Natural killer cell (primary cell): ENCODE measurements at regions not wholly inside any gene's neighbourhood (a gene's known extent, or its start where the extent isn't known, plus 50 kb on each side); places are given as distances from the start of the nearest gene placed in this dataset.

Experiments
- ATAC-seq, 3 donors: fragments of 150-1000 bp in 2 of 3; fragments of 200-7000 bp in 1 of 3; cut with Tn5 transposase; 1 replicate in 1 of 3; 2 replicates in 2 of 3; pipeline ENCODE4 v1.10.0; 2021; ENCODE audit warnings: mild to moderate bottlenecking in 2 of 3, moderate library complexity in 2 of 3
- DNase-seq, 2 donors: peaks; one replicate each; pipeline versions ENCODE4 v3.0.0 to v3.0.0-alpha.2; 2013 to 2021; ENCODE audit warnings: mixed read lengths in 1 of 2
- H3K27ac ChIP-seq: one replicate; pipeline ENCODE4 v1.5.1; 2013; ENCODE audit warnings: mild to moderate bottlenecking, low read length
- H3K27me3 ChIP-seq: one replicate; pipeline ENCODE4 v1.6.1; 2013; ENCODE audit warnings: low read length; ENCODE audit not compliant: control insufficient read depth, insufficient read depth
- H3K36me3 ChIP-seq: one replicate; pipeline ENCODE4 v1.6.1; 2013; ENCODE audit warnings: low read length; ENCODE audit not compliant: control insufficient read depth, insufficient read depth
- H3K4me1 ChIP-seq: one replicate; pipeline ENCODE4 v1.6.1; 2013; ENCODE audit warnings: low read length; ENCODE audit not compliant: control insufficient read depth, insufficient read depth
- H3K4me3 ChIP-seq: one replicate; pipeline ENCODE4 v1.5.1; 2013; ENCODE audit warnings: low read length
- H3K9me3 ChIP-seq: one replicate; pipeline ENCODE4 v1.6.1; 2013; ENCODE audit warnings: low read length; ENCODE audit not compliant: control insufficient read depth, insufficient read depth
- H3K27ac Mint-ChIP-seq, 2 donors: one replicate each; pipeline ENCODE4 v1.8.0; 2022; ENCODE audit warnings: mild to moderate bottlenecking in 2 of 2, mixed read lengths in 2 of 2, moderate library complexity in 1 of 2
- H3K27me3 Mint-ChIP-seq, 2 donors: one replicate each; pipeline ENCODE4 v1.8.0; 2022; ENCODE audit warnings: low read depth in 2 of 2, mixed read lengths in 2 of 2
- H3K36me3 Mint-ChIP-seq: one replicate; pipeline ENCODE4 v1.8.0; 2022; ENCODE audit warnings: mixed read lengths
- H3K4me1 Mint-ChIP-seq, 2 donors: one replicate each; pipeline ENCODE4 v1.8.0; 2022; ENCODE audit warnings: mixed read lengths in 2 of 2
- H3K4me3 Mint-ChIP-seq: one replicate; pipeline ENCODE4 v1.8.0; 2022; ENCODE audit warnings: mild to moderate bottlenecking, moderate library complexity, mixed read lengths
- H3K9me3 Mint-ChIP-seq, 2 donors: one replicate each; pipeline ENCODE4 v1.8.0; 2022; ENCODE audit warnings: mixed read lengths in 2 of 2
- WGBS: methylation state at CpG from one replicate; pipeline ENCODE4 v1.1.7; 2013; ENCODE audit warnings: missing lambda C conversion rate; ENCODE audit not compliant: insufficient coverage; 5-methylcytosine and 5-hydroxymethylcytosine counted together
- intact Hi-C: fragments of 100-400 bp; cut with micrococcal nuclease; formaldehyde crosslinking; loops from one replicate; pipeline ENCODE4 v1.14.2; 2022
- TF ChIP-seq, protein P1 (sequence below): fragments of 200-600 bp; IDR thresholded peaks from one replicate; pipeline ENCODE4 v1.8.0; 2022; ENCODE audit warnings: antibody characterized with exemption

DNA sequence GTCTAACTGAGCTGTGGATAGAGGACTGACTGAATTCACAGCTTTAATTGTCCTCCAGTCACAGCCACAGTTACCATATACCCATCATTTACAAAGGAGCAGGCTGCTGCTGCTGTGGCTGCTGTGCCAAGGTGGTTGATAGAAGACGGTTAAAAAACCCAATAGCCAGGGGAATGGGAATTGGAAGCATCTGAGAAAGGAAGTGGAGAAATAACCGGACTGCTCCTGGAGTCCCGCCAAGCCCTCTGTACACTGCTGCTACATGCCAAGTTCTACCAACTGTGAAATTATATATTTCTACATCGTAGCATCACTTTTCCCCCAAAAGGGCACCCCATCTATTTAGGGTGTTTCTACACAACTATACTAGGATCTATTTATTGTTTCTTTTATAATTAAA lies 279.7 kb upstream of the ARX start:
- H3K4me3 ChIP-seq = no peak overlapping the region
- Mint-ChIP-seq H3K27me3 (no peaks in the 10 kb centered on the region), H3K36me3 (no peaks in the 10 kb centered on the region), H3K4me1 (no peaks in the 10 kb centered on the region), H3K4me3 (no peak overlapping the region), H3K27ac (no peak overlapping the region), H3K9me3 (no peaks in the 10 kb centered on the region)
- TF ChIP-seq, protein P1, sequence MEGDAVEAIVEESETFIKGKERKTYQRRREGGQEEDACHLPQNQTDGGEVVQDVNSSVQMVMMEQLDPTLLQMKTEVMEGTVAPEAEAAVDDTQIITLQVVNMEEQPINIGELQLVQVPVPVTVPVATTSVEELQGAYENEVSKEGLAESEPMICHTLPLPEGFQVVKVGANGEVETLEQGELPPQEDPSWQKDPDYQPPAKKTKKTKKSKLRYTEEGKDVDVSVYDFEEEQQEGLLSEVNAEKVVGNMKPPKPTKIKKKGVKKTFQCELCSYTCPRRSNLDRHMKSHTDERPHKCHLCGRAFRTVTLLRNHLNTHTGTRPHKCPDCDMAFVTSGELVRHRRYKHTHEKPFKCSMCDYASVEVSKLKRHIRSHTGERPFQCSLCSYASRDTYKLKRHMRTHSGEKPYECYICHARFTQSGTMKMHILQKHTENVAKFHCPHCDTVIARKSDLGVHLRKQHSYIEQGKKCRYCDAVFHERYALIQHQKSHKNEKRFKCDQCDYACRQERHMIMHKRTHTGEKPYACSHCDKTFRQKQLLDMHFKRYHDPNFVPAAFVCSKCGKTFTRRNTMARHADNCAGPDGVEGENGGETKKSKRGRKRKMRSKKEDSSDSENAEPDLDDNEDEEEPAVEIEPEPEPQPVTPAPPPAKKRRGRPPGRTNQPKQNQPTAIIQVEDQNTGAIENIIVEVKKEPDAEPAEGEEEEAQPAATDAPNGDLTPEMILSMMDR = no peak
- ATAC-seq (no peak), DNase-seq (no peak)
- intact Hi-C loops = no loop called here
- no peaks in the 10 kb centered on the region for H3K9me3 ChIP-seq
- H3K36me3 ChIP-seq = no peaks in the 10 kb centered on the region
- H3K27ac ChIP-seq = no peak overlapping the region
- H3K4me1 ChIP-seq = no peaks in the 10 kb centered on the region
- no peaks in the 10 kb centered on the region for H3K27me3 ChIP-seq
- 93% methylated on average over 2 of the region's 4 CpGs for whole genome bisulfite sequencing

- Histone ChIP-seq H3K27ac (no peak overlapping the region), H3K27me3 (no peaks in the 10 kb centered on the region), H3K4me1 (no peaks in the 10 kb centered on the region), H3K4me3 (no peak overlapping the region), H3K36me3 (no peaks in the 10 kb centered on the region), H3K9me3 (no peaks in the 10 kb centered on the region)
- Mint-ChIP-seq H3K4me1 (no peaks in the 10 kb centered on the region), H3K27ac (no peak overlapping the region), H3K27me3 (no peaks in the 10 kb centered on the region), H3K36me3 (no peaks in the 10 kb centered on the region), H3K4me3 (no peak overlapping the region), H3K9me3 (no peaks in the 10 kb centered on the region)
- TF ChIP-seq, protein P1 = no peak
- ATAC-seq = no peak
- WGBS = no CpG with 5 or more reads among the region's 1 CpG
- intact Hi-C loops = no loop called here
- DNase-seq = no peak
Measured at GRCh38 chrX:25290132-25290531, 274.4 kb upstream of the ARX start.

DNA sequence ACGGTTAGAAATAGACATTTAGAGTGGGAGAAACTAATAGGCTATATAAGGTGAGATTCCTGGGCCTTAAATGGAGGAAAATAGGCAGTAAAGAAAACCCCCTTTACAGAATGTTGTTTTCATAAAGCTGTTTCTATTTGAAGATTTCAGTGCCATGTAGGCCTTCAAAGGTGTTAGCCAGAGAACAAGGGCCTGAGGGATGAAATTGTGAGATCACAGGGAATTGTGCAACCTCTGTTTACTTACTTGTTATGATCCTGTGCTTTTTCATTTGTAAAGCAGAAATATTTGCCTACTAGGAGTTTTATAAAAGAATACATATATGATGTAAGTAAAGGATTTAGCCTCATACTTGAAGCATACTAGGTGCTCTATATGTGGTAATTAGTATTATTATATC lies 272.9 kb upstream of the ARX start:
- no peak overlapping the region for H3K4me3 ChIP-seq
- ATAC-seq = no peak

DNA sequence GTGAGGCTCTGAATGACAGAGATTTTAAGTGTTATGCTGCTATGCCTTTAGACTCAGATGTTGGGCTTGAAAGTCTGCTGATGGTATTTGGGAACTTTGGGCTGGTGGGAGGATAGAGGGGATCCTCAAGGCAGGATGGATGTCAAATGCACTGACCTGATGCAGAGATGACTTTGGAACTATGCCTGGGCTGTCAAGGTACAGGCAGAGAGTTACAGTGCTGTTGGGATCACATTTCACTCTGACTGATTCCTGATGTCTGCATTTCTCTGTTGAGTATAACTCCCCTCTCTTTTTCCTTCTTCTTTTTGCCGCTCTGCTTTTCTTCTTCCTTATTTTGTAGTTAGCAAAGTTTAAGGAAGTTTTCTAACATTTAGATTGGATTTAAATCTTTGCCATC lies 271.8 kb upstream of the ARX start:
- Histone ChIP-seq H3K27me3 (no peaks in the 10 kb centered on the region), H3K27ac (no peak overlapping the region), H3K9me3 (no peaks in the 10 kb centered on the region), H3K4me1 (no peaks in the 10 kb centered on the region), H3K36me3 (no peaks in the 10 kb centered on the region), H3K4me3 (no peak overlapping the region)
- no CpG with 5 or more reads among the region's 1 CpG for WGBS
- TF ChIP-seq, protein P1 = no peak
- no peaks in the 10 kb centered on the region for H3K36me3 Mint-ChIP-seq
- intact Hi-C loops = no loop called here
- peaks cover 0 to 2% of the 10 kb centered on the region in 2 donors for H3K9me3 Mint-ChIP-seq
- no peak overlapping the region for H3K27ac Mint-ChIP-seq
- no peak for DNase-seq
- H3K27me3 Mint-ChIP-seq = no peaks in the 10 kb centered on the region
- no peaks in the 10 kb centered on the region for H3K4me1 Mint-ChIP-seq
- no peak overlapping the region for H3K4me3 Mint-ChIP-seq
- ATAC-seq = no peak

More for the DNA sequence above, 272.9 kb upstream of the ARX start:
- Histone ChIP-seq H3K4me1 (no peaks in the 10 kb centered on the region), H3K36me3 (no peaks in the 10 kb centered on the region), H3K9me3 (no peaks in the 10 kb centered on the region), H3K27me3 (no peaks in the 10 kb centered on the region), H3K27ac (no peak overlapping the region)
- TF ChIP-seq, protein P1 = no peak
- H3K4me3 Mint-ChIP-seq = no peak overlapping the region
- intact Hi-C loops = no loop called here
- no peak overlapping the region for H3K27ac Mint-ChIP-seq
- no CpG with 5 or more reads among the region's 1 CpG for WGBS
- H3K9me3 Mint-ChIP-seq = no peaks in the 10 kb centered on the region
- H3K36me3 Mint-ChIP-seq = no peaks in the 10 kb centered on the region
- H3K27me3 Mint-ChIP-seq = no peaks in the 10 kb centered on the region
- no peak for DNase-seq
- no peaks in the 10 kb centered on the region for H3K4me1 Mint-ChIP-seq
